ENCODE measurements at regions not wholly inside any gene's neighbourhood (a gene's known extent, or its start where the extent isn't known, plus 50 kb on each side); places are given as distances from the start of the nearest gene placed in this dataset.

DNA sequence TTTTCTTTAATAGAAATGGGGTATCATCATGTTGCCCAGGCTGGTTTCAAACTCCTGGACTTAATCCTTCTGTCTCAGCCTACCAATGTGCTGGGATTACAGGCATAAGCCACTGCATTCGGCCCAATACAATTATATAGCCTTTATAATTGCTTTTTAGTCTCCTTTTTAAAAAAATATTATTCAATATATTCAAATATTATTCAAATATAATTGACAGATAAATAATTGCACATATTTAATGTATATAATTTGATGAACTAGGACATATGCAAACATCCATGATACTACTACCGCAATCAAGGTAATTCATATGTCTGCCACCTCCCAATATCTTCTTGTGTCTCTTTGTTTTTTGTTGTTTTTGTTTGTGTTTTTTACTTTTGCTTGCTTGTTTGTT, 894.2 kb upstream of the PTPRD start:
- no peak overlapping the region for H3K27ac ChIP-seq (ENCODE audit: low read length)
- H3K4me1 ChIP-seq (ENCODE audit: control insufficient read depth, low read depth, low read length): no peaks in the 10 kb centered on the region
- no peak overlapping the region for H3K9ac ChIP-seq (ENCODE audit: low read length)
- no peaks in the 10 kb centered on the region for H3K36me3 ChIP-seq (ENCODE audit: control insufficient read depth, low read depth, low read length)
- H3K9me3 ChIP-seq (ENCODE audit: control insufficient read depth, low read depth, low read length): no peaks in the 10 kb centered on the region
- H3K4me3 ChIP-seq (ENCODE audit: low read length): no peak overlapping the region
- H3K27me3 ChIP-seq (ENCODE audit: control insufficient read depth, insufficient read depth, low read length): no peaks in the 10 kb centered on the region

DNA sequence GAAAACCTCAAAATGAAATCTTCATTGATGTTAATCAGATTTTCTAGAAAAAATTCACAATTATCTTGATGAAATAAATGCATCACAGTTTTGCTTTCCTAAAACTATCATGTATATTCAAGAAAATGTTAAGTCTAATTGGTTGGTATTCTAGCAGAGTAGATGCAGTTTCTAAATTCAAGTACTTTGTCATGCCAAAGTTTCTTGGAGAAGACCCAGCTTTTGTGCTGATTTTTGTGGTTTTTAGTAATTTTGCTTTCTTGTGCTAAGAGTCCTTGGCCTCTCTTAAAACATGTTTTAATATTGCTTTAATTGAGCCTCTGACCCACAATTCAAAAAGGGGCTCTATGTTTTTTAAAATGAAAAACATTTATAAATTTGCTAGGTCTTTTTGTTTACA, 924.8 kb upstream of the PTPRD start:
- no peaks in the 10 kb centered on the region for H3K27me3 ChIP-seq (ENCODE audit: control insufficient read depth, insufficient read depth, low read length)
- H3K9me3 ChIP-seq (ENCODE audit: control insufficient read depth, low read depth, low read length): no peaks in the 10 kb centered on the region
- H3K27ac ChIP-seq (ENCODE audit: low read length): no peak overlapping the region
- no peaks in the 10 kb centered on the region for H3K36me3 ChIP-seq (ENCODE audit: control insufficient read depth, low read depth, low read length)
- no peak overlapping the region for H3K4me3 ChIP-seq (ENCODE audit: low read length)
- H3K4me1 ChIP-seq (ENCODE audit: control insufficient read depth, low read depth, low read length): no peaks in the 10 kb centered on the region
- H3K9ac ChIP-seq (ENCODE audit: low read length): no peak overlapping the region

DNA sequence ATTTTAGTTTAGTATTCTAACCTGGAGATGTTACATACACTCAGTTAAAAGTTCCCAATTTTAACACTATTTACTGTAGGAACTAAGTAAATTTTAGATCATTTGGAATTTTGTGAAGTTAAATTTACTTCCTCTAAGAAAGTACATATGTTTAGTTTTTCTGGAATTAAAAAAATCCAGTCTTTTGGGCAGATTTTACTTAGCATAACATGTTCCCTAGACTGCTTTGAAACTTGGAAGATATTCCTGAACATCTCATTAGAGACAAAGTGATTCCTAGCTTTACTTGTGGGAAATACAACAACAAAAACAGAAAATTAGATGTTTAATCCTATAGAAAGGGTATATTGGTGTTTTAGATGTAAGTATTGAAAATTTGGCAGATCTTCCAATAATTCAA, 930.0 kb upstream of the PTPRD start:
- Histone ChIP-seq H3K4me1 (ENCODE audit: control insufficient read depth, low read depth, low read length) (no peaks in the 10 kb centered on the region), H3K9ac (ENCODE audit: low read length) (no peak overlapping the region), H3K27me3 (ENCODE audit: control insufficient read depth, insufficient read depth, low read length) (no peaks in the 10 kb centered on the region), H3K36me3 (ENCODE audit: control insufficient read depth, low read depth, low read length) (no peaks in the 10 kb centered on the region), H3K4me3 (ENCODE audit: low read length) (no peak overlapping the region), H3K9me3 (ENCODE audit: control insufficient read depth, low read depth, low read length) (no peaks in the 10 kb centered on the region), H3K27ac (ENCODE audit: low read length) (no peak overlapping the region)

DNA sequence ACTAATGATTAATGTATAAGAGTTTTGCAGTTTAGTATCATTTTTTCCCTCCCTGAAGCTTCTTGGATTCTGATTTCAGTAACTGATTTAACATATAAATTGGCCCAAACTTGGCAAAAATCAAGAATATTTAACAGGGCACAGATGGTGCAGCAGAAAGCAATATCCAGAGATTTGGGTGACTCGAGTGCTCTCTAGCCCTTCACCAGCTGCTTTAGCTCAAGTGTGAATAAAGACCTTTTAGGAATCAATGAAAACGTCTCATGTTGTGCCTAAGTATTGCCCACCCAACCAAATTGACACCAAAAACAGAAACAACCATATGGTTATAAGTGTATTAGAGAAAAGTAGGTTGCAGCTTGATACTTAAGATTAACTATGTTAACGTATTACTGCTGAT, 933.4 kb upstream of the PTPRD start:
- no peak overlapping the region for H3K27ac ChIP-seq (ENCODE audit: low read length)
- H3K9me3 ChIP-seq (ENCODE audit: control insufficient read depth, low read depth, low read length): no peaks in the 10 kb centered on the region
- no peak overlapping the region for H3K9ac ChIP-seq (ENCODE audit: low read length)
- H3K27me3 ChIP-seq (ENCODE audit: control insufficient read depth, insufficient read depth, low read length): no peaks in the 10 kb centered on the region
- no peaks in the 10 kb centered on the region for H3K36me3 ChIP-seq (ENCODE audit: control insufficient read depth, low read depth, low read length)
- no peaks in the 10 kb centered on the region for H3K4me1 ChIP-seq (ENCODE audit: control insufficient read depth, low read depth, low read length)
- no peak overlapping the region for H3K4me3 ChIP-seq (ENCODE audit: low read length)

DNA sequence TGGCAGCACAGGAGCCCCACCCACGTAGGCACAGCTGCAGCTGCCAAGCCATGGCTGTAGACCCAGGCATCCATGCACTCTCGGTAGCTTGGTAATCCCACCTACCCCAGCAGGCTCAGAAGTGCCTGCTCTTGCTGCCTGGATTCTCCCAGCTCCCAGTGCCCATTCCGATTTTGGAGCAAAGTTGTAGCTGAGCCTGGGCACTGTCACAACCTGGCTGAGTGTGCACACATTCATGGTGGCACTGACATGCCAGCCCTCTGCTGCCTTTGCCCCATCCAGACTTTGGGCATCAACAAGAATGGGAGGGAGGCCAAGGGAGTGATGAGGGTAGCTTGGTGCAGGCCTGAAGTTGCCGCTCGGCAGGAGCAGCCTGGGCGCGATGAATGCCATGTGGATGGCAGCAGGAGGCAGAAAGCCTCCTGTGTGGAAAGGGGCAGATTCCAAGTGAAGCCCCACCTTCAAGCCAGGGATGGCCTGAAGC, 936.6 kb upstream of the PTPRD start:
- H3K27me3 ChIP-seq (ENCODE audit: control insufficient read depth, insufficient read depth, low read length): no peaks in the 10 kb centered on the region
- no peak overlapping the region for H3K4me3 ChIP-seq (ENCODE audit: low read length)
- H3K4me1 ChIP-seq (ENCODE audit: control insufficient read depth, low read depth, low read length): no peaks in the 10 kb centered on the region
- no peak overlapping the region for H3K27ac ChIP-seq (ENCODE audit: low read length)
- no peaks in the 10 kb centered on the region for H3K9me3 ChIP-seq (ENCODE audit: control insufficient read depth, low read depth, low read length)
- no peak overlapping the region for H3K9ac ChIP-seq (ENCODE audit: low read length)
- H3K36me3 ChIP-seq (ENCODE audit: control insufficient read depth, low read depth, low read length): no peaks in the 10 kb centered on the region

DNA sequence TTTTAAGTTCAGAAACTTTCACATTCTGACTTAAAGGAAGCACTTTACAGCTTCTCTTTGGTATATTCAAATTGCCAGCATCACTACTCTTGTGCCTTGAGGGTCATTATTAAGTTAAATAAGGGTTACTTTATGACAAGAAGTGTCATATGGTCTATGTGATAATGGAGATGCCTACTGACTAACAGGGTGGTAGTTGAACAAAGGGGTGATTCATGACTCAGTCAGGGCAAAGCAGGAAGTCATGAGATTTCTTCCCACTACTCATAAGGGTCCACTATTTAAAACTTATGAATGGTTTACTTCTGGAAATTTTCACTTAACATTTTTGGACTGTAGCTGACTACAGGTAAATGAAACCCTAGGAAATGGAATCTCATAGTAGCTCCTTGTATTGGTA, 938.3 kb upstream of the PTPRD start:
- Histone ChIP-seq H3K4me3 (ENCODE audit: low read length) (no peak overlapping the region), H3K36me3 (ENCODE audit: control insufficient read depth, low read depth, low read length) (no peaks in the 10 kb centered on the region), H3K9ac (ENCODE audit: low read length) (no peak overlapping the region), H3K27ac (ENCODE audit: low read length) (no peak overlapping the region), H3K4me1 (ENCODE audit: control insufficient read depth, low read depth, low read length) (no peaks in the 10 kb centered on the region), H3K27me3 (ENCODE audit: control insufficient read depth, insufficient read depth, low read length) (no peaks in the 10 kb centered on the region), H3K9me3 (ENCODE audit: control insufficient read depth, low read depth, low read length) (no peaks in the 10 kb centered on the region)

DNA sequence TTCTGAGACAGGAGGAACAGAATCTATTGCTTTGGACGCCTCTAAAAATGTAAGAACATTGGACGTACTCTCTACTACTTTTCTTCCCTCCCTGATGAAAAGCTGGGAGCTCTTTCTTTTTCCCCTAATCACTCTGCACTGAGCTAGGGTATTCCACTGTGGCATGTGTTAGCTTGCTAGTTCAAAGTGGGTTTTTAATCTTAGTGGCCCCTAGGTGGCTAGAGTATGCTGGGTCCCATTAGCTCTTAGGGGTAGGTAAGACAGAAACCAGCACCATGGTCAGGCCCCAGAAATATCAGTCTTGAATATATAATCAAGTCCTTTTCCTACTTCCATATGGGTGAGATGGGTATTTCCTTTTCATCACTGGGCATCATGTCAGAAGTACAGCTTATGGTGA, 945.2 kb upstream of the PTPRD start:
- Histone ChIP-seq H3K36me3 (ENCODE audit: control insufficient read depth, low read depth, low read length) (no peaks in the 10 kb centered on the region), H3K27ac (ENCODE audit: low read length) (no peak overlapping the region), H3K27me3 (ENCODE audit: control insufficient read depth, insufficient read depth, low read length) (no peaks in the 10 kb centered on the region), H3K4me1 (ENCODE audit: control insufficient read depth, low read depth, low read length) (no peaks in the 10 kb centered on the region), H3K9ac (ENCODE audit: low read length) (no peak overlapping the region), H3K9me3 (ENCODE audit: control insufficient read depth, low read depth, low read length) (no peaks in the 10 kb centered on the region), H3K4me3 (ENCODE audit: low read length) (no peak overlapping the region)

DNA sequence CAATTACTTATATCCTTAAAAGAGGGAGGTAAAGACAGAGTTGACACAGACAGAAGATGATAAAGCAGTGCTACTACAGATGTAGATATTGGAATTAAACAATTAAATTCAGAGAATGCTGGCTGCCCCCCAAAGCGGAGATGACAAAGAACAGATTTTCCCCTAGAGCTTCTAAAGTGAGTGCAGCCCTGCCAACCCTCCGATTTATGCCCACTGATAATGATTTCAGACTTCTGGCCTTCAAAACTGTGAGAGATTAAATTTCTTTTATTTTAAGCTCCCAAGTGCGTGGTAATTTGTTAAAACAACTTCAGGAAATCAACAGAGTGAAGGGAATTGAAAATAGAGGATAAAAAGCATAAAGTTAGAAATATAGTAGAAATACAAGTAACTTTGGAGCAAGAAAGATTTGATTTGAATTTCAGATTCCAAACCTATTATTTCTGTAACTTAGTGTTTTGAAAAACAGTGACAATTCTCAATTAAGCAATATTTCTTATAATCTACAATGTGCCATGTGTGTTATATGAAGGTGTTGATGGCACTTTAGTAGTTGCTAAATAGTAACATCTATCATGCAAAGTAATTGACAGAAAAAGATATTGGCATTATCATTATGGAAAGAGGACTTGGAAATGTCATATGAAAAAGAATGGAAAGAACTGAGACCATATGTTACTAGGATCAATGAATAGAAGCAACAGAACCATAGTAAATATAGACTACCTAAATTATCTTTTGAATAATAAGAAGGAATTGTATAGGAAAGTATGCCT, 946.4 kb upstream of the PTPRD start:
- no peaks in the 10 kb centered on the region for H3K36me3 ChIP-seq (ENCODE audit: control insufficient read depth, low read depth, low read length)
- no peak overlapping the region for H3K4me3 ChIP-seq (ENCODE audit: low read length)
- H3K9ac ChIP-seq (ENCODE audit: low read length): no peak overlapping the region
- no peaks in the 10 kb centered on the region for H3K9me3 ChIP-seq (ENCODE audit: control insufficient read depth, low read depth, low read length)
- H3K4me1 ChIP-seq (ENCODE audit: control insufficient read depth, low read depth, low read length): no peaks in the 10 kb centered on the region
- H3K27me3 ChIP-seq (ENCODE audit: control insufficient read depth, insufficient read depth, low read length): no peaks in the 10 kb centered on the region
- no peak overlapping the region for H3K27ac ChIP-seq (ENCODE audit: low read length)

DNA sequence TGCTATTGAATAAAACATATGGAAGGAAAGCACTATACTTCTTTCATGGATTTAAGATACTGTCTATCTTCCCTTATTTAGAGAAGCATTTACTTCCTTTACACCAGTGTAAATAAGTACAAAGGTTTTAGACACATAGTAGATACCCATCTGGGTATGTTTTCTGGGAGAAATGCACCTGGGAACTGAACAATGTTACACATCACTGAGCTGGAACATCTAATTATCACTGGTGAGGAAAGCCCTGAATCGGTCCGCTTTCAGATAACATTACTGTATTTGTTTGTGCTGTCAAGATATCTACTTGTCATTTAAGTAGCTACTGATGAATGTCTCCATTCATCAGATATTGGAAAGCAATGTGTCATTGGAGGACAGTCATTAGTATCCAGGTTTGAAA, 964.7 kb upstream of the PTPRD start:
- Histone ChIP-seq H3K27me3 (ENCODE audit: control insufficient read depth, insufficient read depth, low read length) (no peaks in the 10 kb centered on the region), H3K4me1 (ENCODE audit: control insufficient read depth, low read depth, low read length) (no peaks in the 10 kb centered on the region), H3K4me3 (ENCODE audit: low read length) (no peak overlapping the region), H3K9me3 (ENCODE audit: control insufficient read depth, low read depth, low read length) (no peaks in the 10 kb centered on the region), H3K9ac (ENCODE audit: low read length) (no peak overlapping the region), H3K36me3 (ENCODE audit: control insufficient read depth, low read depth, low read length) (no peaks in the 10 kb centered on the region), H3K27ac (ENCODE audit: low read length) (no peak overlapping the region)

DNA sequence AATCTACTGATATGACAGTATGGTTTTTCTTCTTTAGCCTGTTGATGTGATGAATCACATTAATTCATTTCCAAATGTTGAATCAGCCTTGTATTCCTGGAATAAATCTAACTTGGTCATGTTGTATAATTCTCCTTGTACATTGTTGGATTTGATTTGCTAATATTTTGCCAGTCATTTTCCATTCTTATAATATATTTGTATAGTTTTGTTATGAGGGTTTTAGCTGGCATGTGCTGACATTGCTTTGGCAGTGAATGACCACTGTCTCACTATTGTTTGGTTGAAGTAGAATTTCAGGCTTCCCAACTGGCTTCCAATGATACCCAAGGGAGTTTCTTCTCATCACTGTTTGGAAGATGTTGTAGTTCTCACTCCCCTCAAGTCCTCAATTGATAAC, 983.0 kb upstream of the PTPRD start:
- H3K9me3 ChIP-seq (ENCODE audit: control insufficient read depth, low read depth, low read length): no peaks in the 10 kb centered on the region
- no peaks in the 10 kb centered on the region for H3K27me3 ChIP-seq (ENCODE audit: control insufficient read depth, insufficient read depth, low read length)
- H3K4me1 ChIP-seq (ENCODE audit: control insufficient read depth, low read depth, low read length): no peaks in the 10 kb centered on the region
- no peaks in the 10 kb centered on the region for H3K36me3 ChIP-seq (ENCODE audit: control insufficient read depth, low read depth, low read length)
- no peak overlapping the region for H3K9ac ChIP-seq (ENCODE audit: low read length)
- no peak overlapping the region for H3K4me3 ChIP-seq (ENCODE audit: low read length)
- no peak overlapping the region for H3K27ac ChIP-seq (ENCODE audit: low read length)

DNA sequence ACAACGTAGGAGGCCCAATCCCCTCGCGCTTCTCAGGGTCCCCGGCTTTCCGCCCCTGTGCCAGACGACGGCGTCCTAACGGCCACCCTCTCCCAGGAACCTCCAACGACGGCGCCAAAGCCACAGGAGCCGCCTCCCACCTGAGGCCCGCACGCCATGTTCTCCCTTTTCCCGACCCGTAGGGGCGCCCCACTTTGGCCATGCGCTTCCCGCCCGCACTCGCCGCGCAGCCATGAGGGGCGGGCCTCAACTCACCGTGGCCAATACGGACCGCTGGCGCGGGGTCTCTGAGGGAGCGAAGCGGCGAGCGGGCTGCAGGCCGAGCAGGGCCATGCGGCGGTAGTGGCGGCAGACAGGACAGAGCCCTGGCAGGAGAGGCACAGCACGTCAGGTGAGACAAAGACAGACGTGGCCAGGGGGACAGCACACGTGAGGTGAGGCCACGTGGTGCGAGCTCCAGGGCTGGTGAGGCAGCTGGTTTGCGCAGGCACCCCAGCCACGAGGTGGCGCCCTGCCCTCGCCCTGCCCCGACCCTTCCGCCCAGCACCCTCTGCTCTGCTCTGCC, 1005.5 kb upstream of the PTPRD start:
- no peaks in the 10 kb centered on the region for H3K4me1 ChIP-seq (ENCODE audit: control insufficient read depth, low read depth, low read length)
- H3K9me3 ChIP-seq (ENCODE audit: control insufficient read depth, low read depth, low read length): no peaks in the 10 kb centered on the region
- no peak overlapping the region for H3K4me3 ChIP-seq (ENCODE audit: low read length)
- no peak overlapping the region for H3K9ac ChIP-seq (ENCODE audit: low read length)
- H3K36me3 ChIP-seq (ENCODE audit: control insufficient read depth, low read depth, low read length): no peaks in the 10 kb centered on the region
- no peaks in the 10 kb centered on the region for H3K27me3 ChIP-seq (ENCODE audit: control insufficient read depth, insufficient read depth, low read length)
- no peak overlapping the region for H3K27ac ChIP-seq (ENCODE audit: low read length)

DNA sequence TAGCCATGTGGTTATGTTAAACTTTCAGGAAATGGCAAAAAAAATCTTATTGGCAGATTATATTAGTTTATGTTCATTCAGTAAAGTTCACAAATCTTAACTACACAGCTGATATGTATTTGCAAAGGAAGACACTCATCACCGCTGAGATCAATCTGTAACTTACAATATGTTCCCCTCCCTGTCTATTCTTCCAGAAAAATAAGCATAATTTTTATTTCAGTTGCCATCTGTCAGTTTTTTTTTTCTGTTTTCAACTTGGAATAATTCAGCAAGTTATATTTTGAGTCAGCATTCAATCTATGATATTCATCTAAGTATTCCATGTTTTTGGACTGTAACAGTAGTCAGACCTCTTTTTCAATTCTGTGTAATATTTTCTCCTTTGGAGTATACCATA, 1019.9 kb upstream of the PTPRD start:
- Histone ChIP-seq H3K4me3 (ENCODE audit: low read length) (no peak overlapping the region), H3K36me3 (ENCODE audit: control insufficient read depth, low read depth, low read length) (no peaks in the 10 kb centered on the region), H3K27me3 (ENCODE audit: control insufficient read depth, insufficient read depth, low read length) (no peaks in the 10 kb centered on the region), H3K4me1 (ENCODE audit: control insufficient read depth, low read depth, low read length) (no peaks in the 10 kb centered on the region), H3K9ac (ENCODE audit: low read length) (no peak overlapping the region), H3K9me3 (ENCODE audit: control insufficient read depth, low read depth, low read length) (peaks cover 3% of the 10 kb centered on the region), H3K27ac (ENCODE audit: low read length) (no peak overlapping the region)

Data from iPS-18a (cell line).